ENCODE measurements at regions not wholly inside any gene's neighbourhood (a gene's known extent, or its start where the extent isn't known, plus 50 kb on each side); places are given as distances from the start of the nearest gene placed in this dataset.

DNA sequence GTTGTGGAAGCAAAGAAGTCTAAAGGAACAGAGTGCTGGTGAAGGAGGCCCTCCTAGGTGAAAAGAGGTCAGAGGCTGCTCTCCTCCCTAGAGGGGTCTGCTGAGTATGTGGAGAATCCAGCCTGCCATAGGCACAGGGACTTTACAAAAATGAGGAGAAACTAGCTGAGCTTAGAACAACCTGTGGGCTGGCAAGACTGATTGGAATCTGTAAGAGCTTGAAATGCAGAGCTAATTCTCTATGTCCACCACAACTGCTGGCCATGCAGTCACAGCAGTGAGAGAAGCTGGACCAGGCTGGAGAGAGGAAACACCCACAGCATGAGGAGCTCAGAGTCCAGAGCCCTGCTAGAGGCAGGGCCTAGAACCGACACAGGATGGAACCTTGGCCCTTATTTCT lies 251.0 kb upstream of the MGAT5 start:
- Histone ChIP-seq H3K4me2 (ENCODE audit: low read length) (no peak overlapping the region), H3K9ac (ENCODE audit: low read length) (no peak overlapping the region), H3K27ac (ENCODE audit: low read depth, low read length, poor library complexity, severe bottlenecking) (no peak overlapping the region), H3K4me1 (ENCODE audit: insufficient read depth, low read length, severe bottlenecking) (no peaks in the 10 kb centered on the region), H3K4me3 (ENCODE audit: low read depth, low read length, poor library complexity, severe bottlenecking) (no peak overlapping the region), H2AFZ (ENCODE audit: low read length) (no peak overlapping the region), H3K9me2 (ENCODE audit: low read depth, low read length) (no peaks in the 10 kb centered on the region), H3K9me3 (ENCODE audit: low read length) (no peaks in the 10 kb centered on the region), H3K36me3 (ENCODE audit: insufficient read depth, low read length) (no peaks in the 10 kb centered on the region), H4K20me1 (ENCODE audit: insufficient read depth, low read length) (no peaks in the 10 kb centered on the region), H3K27me3 (ENCODE audit: insufficient read depth, low read length) (no peaks in the 10 kb centered on the region), H3F3A (ENCODE audit: insufficient read depth, low read length) (no peaks in the 10 kb centered on the region), H3K79me2 (ENCODE audit: insufficient read depth, low read length) (no peaks in the 10 kb centered on the region)
- TF ChIP-seq, protein P1, sequence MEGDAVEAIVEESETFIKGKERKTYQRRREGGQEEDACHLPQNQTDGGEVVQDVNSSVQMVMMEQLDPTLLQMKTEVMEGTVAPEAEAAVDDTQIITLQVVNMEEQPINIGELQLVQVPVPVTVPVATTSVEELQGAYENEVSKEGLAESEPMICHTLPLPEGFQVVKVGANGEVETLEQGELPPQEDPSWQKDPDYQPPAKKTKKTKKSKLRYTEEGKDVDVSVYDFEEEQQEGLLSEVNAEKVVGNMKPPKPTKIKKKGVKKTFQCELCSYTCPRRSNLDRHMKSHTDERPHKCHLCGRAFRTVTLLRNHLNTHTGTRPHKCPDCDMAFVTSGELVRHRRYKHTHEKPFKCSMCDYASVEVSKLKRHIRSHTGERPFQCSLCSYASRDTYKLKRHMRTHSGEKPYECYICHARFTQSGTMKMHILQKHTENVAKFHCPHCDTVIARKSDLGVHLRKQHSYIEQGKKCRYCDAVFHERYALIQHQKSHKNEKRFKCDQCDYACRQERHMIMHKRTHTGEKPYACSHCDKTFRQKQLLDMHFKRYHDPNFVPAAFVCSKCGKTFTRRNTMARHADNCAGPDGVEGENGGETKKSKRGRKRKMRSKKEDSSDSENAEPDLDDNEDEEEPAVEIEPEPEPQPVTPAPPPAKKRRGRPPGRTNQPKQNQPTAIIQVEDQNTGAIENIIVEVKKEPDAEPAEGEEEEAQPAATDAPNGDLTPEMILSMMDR (IDR thresholded peaks at IDR 0.05; ENCODE audit: low read length) = no peak
- TF ChIP-seq EZH2 (IDR thresholded peaks at IDR 0.05; ENCODE audit: borderline replicate concordance, low read length) = no peak

DNA sequence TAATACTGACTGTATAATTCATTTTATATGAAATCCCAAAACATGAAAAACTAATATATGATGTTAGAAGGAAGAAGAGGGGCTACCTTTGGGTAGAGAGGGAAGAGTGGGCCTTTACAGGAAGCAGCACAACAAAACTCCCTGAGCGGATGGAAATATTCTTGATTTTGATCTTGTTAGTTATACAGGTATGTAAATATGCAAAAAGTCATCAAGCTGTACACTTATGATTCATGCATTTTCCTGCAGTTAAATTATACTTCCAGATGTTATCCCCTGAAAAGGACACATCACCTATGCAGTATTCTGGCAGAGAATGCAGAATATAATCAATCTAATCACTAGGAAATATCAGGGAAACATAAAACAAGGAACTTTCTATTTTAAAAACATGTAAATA lies 249.4 kb upstream of the MGAT5 start:
- H4K20me1 ChIP-seq (ENCODE audit: insufficient read depth, low read length) = no peaks in the 10 kb centered on the region
- no peaks in the 10 kb centered on the region for H3K4me1 ChIP-seq (ENCODE audit: insufficient read depth, low read length, severe bottlenecking)
- no peaks in the 10 kb centered on the region for H3K36me3 ChIP-seq (ENCODE audit: insufficient read depth, low read length)
- H2AFZ ChIP-seq (ENCODE audit: low read length) = no peak overlapping the region
- TF ChIP-seq, protein P1 (IDR thresholded peaks at IDR 0.05; ENCODE audit: low read length) = no peak
- no peak for TF ChIP-seq EZH2 (IDR thresholded peaks at IDR 0.05; ENCODE audit: borderline replicate concordance, low read length)
- H3K4me2 ChIP-seq (ENCODE audit: low read length) = no peak overlapping the region
- H3K27me3 ChIP-seq (ENCODE audit: insufficient read depth, low read length) = no peaks in the 10 kb centered on the region
- H3K27ac ChIP-seq (ENCODE audit: low read depth, low read length, poor library complexity, severe bottlenecking) = no peak overlapping the region
- H3F3A ChIP-seq (ENCODE audit: insufficient read depth, low read length) = no peaks in the 10 kb centered on the region
- H3K9me3 ChIP-seq (ENCODE audit: low read length) = no peaks in the 10 kb centered on the region
- no peaks in the 10 kb centered on the region for H3K9me2 ChIP-seq (ENCODE audit: low read depth, low read length)
- H3K79me2 ChIP-seq (ENCODE audit: insufficient read depth, low read length) = no peaks in the 10 kb centered on the region
- no peak overlapping the region for H3K9ac ChIP-seq (ENCODE audit: low read length)
- no peak overlapping the region for H3K4me3 ChIP-seq (ENCODE audit: low read depth, low read length, poor library complexity, severe bottlenecking)

DNA sequence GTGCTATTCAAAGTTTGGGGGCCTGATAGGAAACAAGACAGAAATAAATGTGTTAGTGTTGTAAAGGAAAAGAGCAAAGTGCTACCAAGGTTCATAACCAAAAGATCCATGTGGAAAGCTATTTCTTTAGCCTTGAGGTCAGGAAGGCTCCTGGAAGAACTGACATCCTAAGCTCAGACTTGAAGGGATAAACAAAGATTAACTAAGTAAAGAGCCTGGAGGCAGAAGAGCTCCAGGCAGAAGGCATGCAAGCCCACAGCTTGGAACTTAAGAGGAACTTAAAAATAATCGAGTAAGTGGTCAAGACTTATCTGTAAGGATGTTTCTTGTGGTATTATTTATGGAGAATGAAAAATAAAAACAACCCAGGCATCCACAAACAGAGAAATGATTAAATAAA lies 245.0 kb upstream of the MGAT5 start:
- H3K9ac ChIP-seq (ENCODE audit: low read length) = no peak overlapping the region
- H3K27me3 ChIP-seq (ENCODE audit: insufficient read depth, low read length) = no peaks in the 10 kb centered on the region
- no peak overlapping the region for H3K4me3 ChIP-seq (ENCODE audit: low read depth, low read length, poor library complexity, severe bottlenecking)
- H3K4me2 ChIP-seq (ENCODE audit: low read length) = no peak overlapping the region
- TF ChIP-seq EZH2 (IDR thresholded peaks at IDR 0.05; ENCODE audit: borderline replicate concordance, low read length) = no peak
- TF ChIP-seq, protein P1 (IDR thresholded peaks at IDR 0.05; ENCODE audit: low read length) = no peak
- H3K36me3 ChIP-seq (ENCODE audit: insufficient read depth, low read length) = no peaks in the 10 kb centered on the region
- no peak overlapping the region for H3K27ac ChIP-seq (ENCODE audit: low read depth, low read length, poor library complexity, severe bottlenecking)
- no peaks in the 10 kb centered on the region for H4K20me1 ChIP-seq (ENCODE audit: insufficient read depth, low read length)
- H3K9me2 ChIP-seq (ENCODE audit: low read depth, low read length) = no peaks in the 10 kb centered on the region
- H3K9me3 ChIP-seq (ENCODE audit: low read length) = no peaks in the 10 kb centered on the region
- H3K4me1 ChIP-seq (ENCODE audit: insufficient read depth, low read length, severe bottlenecking) = no peaks in the 10 kb centered on the region
- H2AFZ ChIP-seq (ENCODE audit: low read length) = no peak overlapping the region
- H3K79me2 ChIP-seq (ENCODE audit: insufficient read depth, low read length) = no peaks in the 10 kb centered on the region
- no peaks in the 10 kb centered on the region for H3F3A ChIP-seq (ENCODE audit: insufficient read depth, low read length)
